Osteocyte (in vitro differentiated cells): ENCODE measurements at regions not wholly inside any gene's neighbourhood (a gene's known extent, or its start where the extent isn't known, plus 50 kb on each side); places are given as distances from the start of the nearest gene placed in this dataset.

Source experiments
- DNase-seq: peaks from one replicate; pipeline ENCODE4 v3.0.0; 2021; ENCODE audit warnings: mixed read lengths; ENCODE audit not compliant: unreplicated experiment; ENCODE audit errors: extremely low spot score
- H3K27ac Mint-ChIP-seq: one replicate; pipeline ENCODE4 v1.8.0; 2021; ENCODE audit warnings: mild to moderate bottlenecking, mixed read lengths; ENCODE audit not compliant: unreplicated experiment
- H3K27me3 Mint-ChIP-seq: one replicate; pipeline ENCODE4 v1.8.0; 2021; ENCODE audit warnings: mixed read lengths; ENCODE audit not compliant: unreplicated experiment
- H3K36me3 Mint-ChIP-seq: one replicate; pipeline ENCODE4 v1.8.0; 2021; ENCODE audit warnings: mixed read lengths; ENCODE audit not compliant: unreplicated experiment
- H3K4me1 Mint-ChIP-seq: one replicate; pipeline ENCODE4 v1.8.0; 2021; ENCODE audit warnings: mixed read lengths; ENCODE audit not compliant: unreplicated experiment
- H3K4me3 Mint-ChIP-seq: one replicate; pipeline ENCODE4 v1.8.0; 2021; ENCODE audit warnings: mild to moderate bottlenecking, moderate library complexity, mixed read lengths; ENCODE audit not compliant: unreplicated experiment
- H3K9me3 Mint-ChIP-seq: one replicate; pipeline ENCODE4 v1.8.0; 2021; ENCODE audit warnings: mixed read lengths; ENCODE audit not compliant: unreplicated experiment
- CTCF ChIP-seq: fragments of 200-600 bp; sonication (generic); IDR thresholded peaks from 2 replicates; pipeline ENCODE4 v1.5.0; 2021; ENCODE audit warnings: antibody characterized with exemption, mild to moderate bottlenecking, moderate library complexity

GRCh38 chr9:79154806-79155205, 417.0 kb upstream of the TLE4 start:
- H3K36me3 Mint-ChIP-seq = no peaks in the 10 kb centered on the region

GRCh38 chr9:79155308-79155707, 416.5 kb upstream of the TLE4 start:
- peaks cover 6% of the 10 kb centered on the region for H3K9me3 Mint-ChIP-seq
- H3K27me3 Mint-ChIP-seq = no peaks in the 10 kb centered on the region
- no peaks in the 10 kb centered on the region for H3K36me3 Mint-ChIP-seq
- DNase-seq = no peak
- no peak overlapping the region for H3K4me3 Mint-ChIP-seq
- TF ChIP-seq CTCF = no peak
- H3K4me1 Mint-ChIP-seq = no peaks in the 10 kb centered on the region
- no peak overlapping the region for H3K27ac Mint-ChIP-seq

More at GRCh38 chr9:79154806-79155205, 417.0 kb upstream of the TLE4 start:
- H3K9me3 Mint-ChIP-seq = peaks cover 6% of the 10 kb centered on the region
- no peak for TF ChIP-seq CTCF
- DNase-seq = no peak
- H3K4me3 Mint-ChIP-seq = no peak overlapping the region
- H3K4me1 Mint-ChIP-seq = no peaks in the 10 kb centered on the region
- no peaks in the 10 kb centered on the region for H3K27me3 Mint-ChIP-seq
- H3K27ac Mint-ChIP-seq = no peak overlapping the region

- no peaks in the 10 kb centered on the region for H3K9me3 Mint-ChIP-seq
- no peaks in the 10 kb centered on the region for H3K27me3 Mint-ChIP-seq
- TF ChIP-seq CTCF = no peak
- DNase-seq = no peak
- no peak overlapping the region for H3K4me3 Mint-ChIP-seq
- H3K36me3 Mint-ChIP-seq = no peaks in the 10 kb centered on the region
- H3K27ac Mint-ChIP-seq = no peak overlapping the region
- no peaks in the 10 kb centered on the region for H3K4me1 Mint-ChIP-seq
Measured at GRCh38 chr9:79163544-79163943, 408.2 kb upstream of the TLE4 start.

GRCh38 chr9:79164406-79164805, 407.4 kb upstream of the TLE4 start:
- no peaks in the 10 kb centered on the region for H3K4me1 Mint-ChIP-seq
- H3K36me3 Mint-ChIP-seq = no peaks in the 10 kb centered on the region
- TF ChIP-seq CTCF = no peak
- peaks cover 5% of the 10 kb centered on the region for H3K9me3 Mint-ChIP-seq
- H3K27me3 Mint-ChIP-seq = no peaks in the 10 kb centered on the region
- no peak overlapping the region for H3K27ac Mint-ChIP-seq
- DNase-seq = no peak
- no peak overlapping the region for H3K4me3 Mint-ChIP-seq

- no peak for DNase-seq
- H3K4me3 Mint-ChIP-seq = no peak overlapping the region
- H3K4me1 Mint-ChIP-seq = no peaks in the 10 kb centered on the region
- H3K36me3 Mint-ChIP-seq = no peaks in the 10 kb centered on the region
- no peaks in the 10 kb centered on the region for H3K27me3 Mint-ChIP-seq
- H3K27ac Mint-ChIP-seq = no peak overlapping the region
- TF ChIP-seq CTCF = no peak
- peaks cover 10% of the 10 kb centered on the region for H3K9me3 Mint-ChIP-seq
Measured at GRCh38 chr9:79165020-79165780, 406.6 kb upstream of the TLE4 start.
